GM23338 (cell line): ENCODE measurements at regions not wholly inside any gene's neighbourhood (a gene's known extent, or its start where the extent isn't known, plus 50 kb on each side); places are given as distances from the start of the nearest gene placed in this dataset.

Source experiments
- ATAC-seq: fragments of 200-7000 bp; cut with Tn5 transposase; 3 replicates; pipeline ENCODE4 v1.9.1; 2020
- DNase-seq: peaks from one replicate; pipeline ENCODE4 v3.0.0-alpha.2; 2015; ENCODE audit warnings: low spot score
- H2AFZ ChIP-seq: fragments of 200-600 bp; sonication (generic); 2 replicates; pipeline ENCODE4 v1.8.0; 2016; ENCODE audit warnings: antibody characterized with exemption, mild to moderate bottlenecking, moderate library complexity
- H3F3A ChIP-seq: fragments of 200-600 bp; sonication (generic); replicated peaks from 2 replicates; pipeline ENCODE4 v1.8.0; 2017; ENCODE audit warnings: antibody characterized with exemption, mixed run types, low read depth
- H3K27ac ChIP-seq: fragments of 200-600 bp; sonication (generic); 2 replicates; pipeline ENCODE4 v1.6.1; 2016; ENCODE audit warnings: low read depth
- H3K27me3 ChIP-seq: fragments of 200-600 bp; sonication (generic); 2 replicates; pipeline ENCODE4 v1.8.0; 2016; ENCODE audit warnings: mild to moderate bottlenecking, mixed run types, moderate library complexity; ENCODE audit not compliant: insufficient read depth
- H3K36me3 ChIP-seq: fragments of 200-600 bp; sonication (generic); 2 replicates; pipeline ENCODE4 v1.8.0; 2016; ENCODE audit warnings: mild to moderate bottlenecking; ENCODE audit not compliant: insufficient read depth
- H3K4me1 ChIP-seq: fragments of 200-600 bp; sonication (generic); 2 replicates; pipeline ENCODE4 v1.8.0; 2016; ENCODE audit warnings: mild to moderate bottlenecking, moderate library complexity; ENCODE audit not compliant: insufficient read depth
- H3K4me2 ChIP-seq: fragments of 200-600 bp; sonication (generic); 2 replicates; pipeline ENCODE4 v1.7.1; 2017; ENCODE audit warnings: mixed run types
- H3K4me3 ChIP-seq: fragments of 200-600 bp; sonication (generic); 2 replicates; pipeline ENCODE4 v1.6.1; 2016; ENCODE audit warnings: mixed run types
- H3K79me2 ChIP-seq: fragments of 200-600 bp; sonication (generic); replicated peaks from 2 replicates; pipeline ENCODE4 v1.8.0; 2017; ENCODE audit warnings: mild to moderate bottlenecking; ENCODE audit not compliant: insufficient read depth
- H3K9me2 ChIP-seq: fragments of 200-600 bp; sonication (generic); 2 replicates; pipeline ENCODE4 v1.8.0; 2017; ENCODE audit not compliant: insufficient read depth
- H4K20me1 ChIP-seq: fragments of 200-600 bp; sonication (generic); replicated peaks from 2 replicates; pipeline ENCODE4 v1.8.0; 2017; ENCODE audit warnings: mild to moderate bottlenecking; ENCODE audit not compliant: insufficient read depth
- H3K27ac Mint-ChIP-seq: 2 replicates; pipeline ENCODE4 v1.8.0; 2020; ENCODE audit warnings: inconsistent platforms, mild to moderate bottlenecking, moderate library complexity, mixed read lengths
- H3K27me3 Mint-ChIP-seq: 3 replicates; pipeline ENCODE4 v1.8.0; 2022; ENCODE audit warnings: low read depth, mild to moderate bottlenecking, moderate library complexity, mixed read lengths, inconsistent platforms; ENCODE audit not compliant: insufficient read depth, poor library complexity
- H3K36me3 Mint-ChIP-seq: 3 replicates; pipeline ENCODE4 v1.8.0; 2021; ENCODE audit warnings: low read depth, mild to moderate bottlenecking, inconsistent platforms, moderate library complexity, mixed read lengths
- H3K4me1 Mint-ChIP-seq: 3 replicates; pipeline ENCODE4 v1.8.0; 2020; ENCODE audit warnings: mild to moderate bottlenecking, inconsistent platforms, mixed read lengths
- H3K4me3 Mint-ChIP-seq: 3 replicates; pipeline ENCODE4 v1.8.0; 2021; ENCODE audit warnings: moderate library complexity, mild to moderate bottlenecking, inconsistent platforms, mixed read lengths
- H3K9me3 Mint-ChIP-seq: 3 replicates; pipeline ENCODE4 v1.8.0; 2020; ENCODE audit warnings: moderate library complexity, mild to moderate bottlenecking, inconsistent platforms, mixed read lengths
- CREB1 ChIP-seq: fragments of 250-450 bp; sonication (Bioruptor Pico); IDR thresholded peaks from 2 replicates; pipeline ENCODE4 v1.5.0; 2020; ENCODE audit warnings: low read depth, mild to moderate bottlenecking, moderate library complexity
- EZH2 ChIP-seq: fragments of 200-600 bp; sonication (generic); IDR thresholded peaks from one replicate; pipeline ENCODE4 v1.8.0; 2017; ENCODE audit warnings: antibody characterized with exemption, mild to moderate bottlenecking, low read depth; ENCODE audit not compliant: unreplicated experiment
- EZH2phosphoT487 ChIP-seq: fragments of 200-600 bp; sonication (generic); IDR thresholded peaks from one replicate; pipeline ENCODE4 v1.8.1; 2018; ENCODE audit warnings: antibody characterized with exemption; ENCODE audit not compliant: unreplicated experiment
- NANOG ChIP-seq: IDR thresholded peaks from 2 replicates; pipeline ENCODE4 v1.6.1; 2016; ENCODE audit warnings: antibody characterized with exemption, borderline replicate concordance
- POLR2AphosphoS5 ChIP-seq: IDR thresholded peaks from 2 replicates; pipeline ENCODE4 v1.6.1; 2016; ENCODE audit warnings: antibody characterized with exemption, low read depth
- STAT1 ChIP-seq: IDR thresholded peaks from one replicate; pipeline ENCODE4 v1.6.1; 2016; ENCODE audit warnings: antibody characterized with exemption; ENCODE audit not compliant: unreplicated experiment
- ZNF114 ChIP-seq: fragments of 250-450 bp; sonication (Bioruptor Pico); IDR thresholded peaks from 2 replicates; pipeline ENCODE4 v1.5.0; 2020; ENCODE audit warnings: mild to moderate bottlenecking, moderate library complexity
- ZNF331 ChIP-seq: fragments of 250-450 bp; sonication (Bioruptor Pico); IDR thresholded peaks from 2 replicates; pipeline ENCODE4 v1.5.0; 2020; ENCODE audit warnings: low read depth, mild to moderate bottlenecking, moderate library complexity
- TF ChIP-seq, protein P1 (sequence below): IDR thresholded peaks from 2 replicates; pipeline ENCODE4 v1.6.1; 2016; ENCODE audit warnings: antibody characterized with exemption
- TF ChIP-seq, protein P2 (sequence below), 2 experiments: fragments of 200-600 bp in 1 of 2; sonication (generic) in 1 of 2; conservative IDR thresholded peaks; 2 replicates each; pipeline versions ENCODE4 v1.5.1 to v1.6.1; 2016 to 2017; ENCODE audit warnings: antibody characterized with exemption in 2 of 2, low read depth in 2 of 2, mild to moderate bottlenecking in 2 of 2, moderate library complexity in 1 of 2

DNA sequence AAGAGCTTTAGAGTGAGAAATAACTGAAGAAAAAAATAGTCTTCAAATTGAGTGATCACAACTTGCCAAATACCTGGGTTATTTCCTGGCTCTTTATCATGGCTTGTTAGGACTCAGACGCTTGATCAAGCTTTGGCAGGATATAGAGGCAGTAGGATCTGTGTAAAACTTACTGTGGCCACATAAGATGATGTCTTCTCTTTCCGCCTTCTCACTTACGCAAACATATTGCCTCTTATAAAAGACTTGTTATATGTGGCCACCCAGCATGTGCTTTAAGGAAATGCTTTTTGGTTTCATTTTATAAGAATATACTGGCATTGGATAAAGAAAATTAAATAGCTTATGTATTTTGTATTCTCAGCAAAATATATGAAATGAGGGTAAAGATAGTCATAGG lies 101.8 kb upstream of the AKIRIN2 start:
- TF ChIP-seq, protein P1, sequence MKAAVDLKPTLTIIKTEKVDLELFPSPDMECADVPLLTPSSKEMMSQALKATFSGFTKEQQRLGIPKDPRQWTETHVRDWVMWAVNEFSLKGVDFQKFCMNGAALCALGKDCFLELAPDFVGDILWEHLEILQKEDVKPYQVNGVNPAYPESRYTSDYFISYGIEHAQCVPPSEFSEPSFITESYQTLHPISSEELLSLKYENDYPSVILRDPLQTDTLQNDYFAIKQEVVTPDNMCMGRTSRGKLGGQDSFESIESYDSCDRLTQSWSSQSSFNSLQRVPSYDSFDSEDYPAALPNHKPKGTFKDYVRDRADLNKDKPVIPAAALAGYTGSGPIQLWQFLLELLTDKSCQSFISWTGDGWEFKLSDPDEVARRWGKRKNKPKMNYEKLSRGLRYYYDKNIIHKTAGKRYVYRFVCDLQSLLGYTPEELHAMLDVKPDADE, result no peak
- no peak for TF ChIP-seq EZH2
- TF ChIP-seq CREB1 (CRISPR knock-in tag), result no peak
- no peak for TF ChIP-seq EZH2phosphoT487
- TF ChIP-seq NANOG, result no peak
- no peak for TF ChIP-seq POLR2AphosphoS5
- TF ChIP-seq, protein P2, sequence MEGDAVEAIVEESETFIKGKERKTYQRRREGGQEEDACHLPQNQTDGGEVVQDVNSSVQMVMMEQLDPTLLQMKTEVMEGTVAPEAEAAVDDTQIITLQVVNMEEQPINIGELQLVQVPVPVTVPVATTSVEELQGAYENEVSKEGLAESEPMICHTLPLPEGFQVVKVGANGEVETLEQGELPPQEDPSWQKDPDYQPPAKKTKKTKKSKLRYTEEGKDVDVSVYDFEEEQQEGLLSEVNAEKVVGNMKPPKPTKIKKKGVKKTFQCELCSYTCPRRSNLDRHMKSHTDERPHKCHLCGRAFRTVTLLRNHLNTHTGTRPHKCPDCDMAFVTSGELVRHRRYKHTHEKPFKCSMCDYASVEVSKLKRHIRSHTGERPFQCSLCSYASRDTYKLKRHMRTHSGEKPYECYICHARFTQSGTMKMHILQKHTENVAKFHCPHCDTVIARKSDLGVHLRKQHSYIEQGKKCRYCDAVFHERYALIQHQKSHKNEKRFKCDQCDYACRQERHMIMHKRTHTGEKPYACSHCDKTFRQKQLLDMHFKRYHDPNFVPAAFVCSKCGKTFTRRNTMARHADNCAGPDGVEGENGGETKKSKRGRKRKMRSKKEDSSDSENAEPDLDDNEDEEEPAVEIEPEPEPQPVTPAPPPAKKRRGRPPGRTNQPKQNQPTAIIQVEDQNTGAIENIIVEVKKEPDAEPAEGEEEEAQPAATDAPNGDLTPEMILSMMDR (conservative IDR thresholded peaks at IDR 0.05; ENCODE audit: low read depth in 2 of 2), result no peak
- H3K27me3 ChIP-seq, result no peaks in the 10 kb centered on the region
- no peaks in the 10 kb centered on the region; the same call in 2 of the 3 replicates for H3K4me1 Mint-ChIP-seq
- H3F3A ChIP-seq, result no peaks in the 10 kb centered on the region
- no peak overlapping the region for H3K4me2 ChIP-seq
- no peak overlapping the region for H3K4me3 ChIP-seq
- DNase-seq (no peak), ATAC-seq (no peak)
- H2AFZ ChIP-seq, result no peak overlapping the region
- no peaks in the 10 kb centered on the region for H3K36me3 Mint-ChIP-seq
- H3K27ac Mint-ChIP-seq, result no peak overlapping the region
- H3K9me2 ChIP-seq, result peaks cover 4% of the 10 kb centered on the region; the same call in 1 of the 2 replicates
- H3K36me3 ChIP-seq, result no peaks in the 10 kb centered on the region
- no peak overlapping the region for H3K4me3 Mint-ChIP-seq
- no peaks in the 10 kb centered on the region for H4K20me1 ChIP-seq
- no peaks in the 10 kb centered on the region for H3K4me1 ChIP-seq
- no peak overlapping the region for H3K27ac ChIP-seq
- no peaks in the 10 kb centered on the region for H3K79me2 ChIP-seq
- no peaks in the 10 kb centered on the region for H3K27me3 Mint-ChIP-seq
- no peaks in the 10 kb centered on the region for H3K9me3 Mint-ChIP-seq

DNA sequence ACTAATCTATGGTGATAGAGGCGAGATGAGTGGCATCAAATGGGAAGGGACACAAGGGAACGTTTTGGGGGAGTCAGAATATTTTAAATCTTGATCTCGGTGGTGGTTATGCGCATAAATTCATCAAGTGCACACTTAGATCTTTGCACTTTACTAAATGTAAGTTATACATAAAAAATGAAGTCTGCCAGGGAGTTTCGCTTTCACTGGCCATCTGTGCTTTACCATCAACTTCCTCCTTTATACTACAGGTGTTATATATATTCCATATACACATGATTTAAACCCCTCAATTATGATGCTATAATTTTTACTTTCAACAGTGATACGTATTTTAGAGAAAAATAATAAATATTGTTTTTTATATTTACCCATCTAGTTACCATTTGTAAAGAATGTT lies 97.6 kb upstream of the AKIRIN2 start:
- Mint-ChIP-seq H3K4me1 (peaks cover 17% of the 10 kb centered on the region), H3K27ac (no peak overlapping the region), H3K36me3 (no peaks in the 10 kb centered on the region), H3K27me3 (peaks cover 2% of the 10 kb centered on the region), H3K4me3 (no peak overlapping the region), H3K9me3 (no peaks in the 10 kb centered on the region)
- H3K36me3 ChIP-seq, result no peaks in the 10 kb centered on the region
- no peaks in the 10 kb centered on the region for H3K9me2 ChIP-seq
- H3K27ac ChIP-seq, result no peak overlapping the region
- H3K4me3 ChIP-seq, result no peak overlapping the region
- H3K79me2 ChIP-seq, result no peaks in the 10 kb centered on the region
- no peak for TF ChIP-seq EZH2
- no peak for TF ChIP-seq ZNF114
- TF ChIP-seq, protein P2 (conservative IDR thresholded peaks at IDR 0.05; ENCODE audit: low read depth in 2 of 2), result no peak
- TF ChIP-seq NANOG, result no peak
- TF ChIP-seq STAT1, result no peak
- TF ChIP-seq CREB1 (CRISPR knock-in tag), result no peak
- no peak for TF ChIP-seq ZNF331
- no peak for TF ChIP-seq EZH2phosphoT487
- H4K20me1 ChIP-seq, result no peaks in the 10 kb centered on the region
- peaks cover 12% of the 10 kb centered on the region; the same call in 1 of the 2 replicates for H3K4me1 ChIP-seq
- DNase-seq (no peak), ATAC-seq (no peak)
- no peak overlapping the region for H3K4me2 ChIP-seq
- no peaks in the 10 kb centered on the region for H3K27me3 ChIP-seq
- no peak overlapping the region for H2AFZ ChIP-seq
- no peaks in the 10 kb centered on the region for H3F3A ChIP-seq
